Endodermal cell (in vitro differentiated cells): ENCODE measurements at regions not wholly inside any gene's neighbourhood (a gene's known extent, or its start where the extent isn't known, plus 50 kb on each side); places are given as distances from the start of the nearest gene placed in this dataset.
A peak's percentile ranks its signal among the peaks of the same experiment; 100 is the strongest.

Experiments used
- DNase-seq: peaks from one replicate; pipeline ENCODE4 v3.0.0-alpha.2; 2017
- H3K27ac ChIP-seq: 2 replicates; pipeline ENCODE4 v1.5.1; 2013; ENCODE audit warnings: mild to moderate bottlenecking, low read depth, low read length, moderate library complexity
- H3K27me3 ChIP-seq: 2 replicates; pipeline ENCODE4 v1.6.1; 2013; ENCODE audit warnings: mild to moderate bottlenecking, low read length, moderate library complexity; ENCODE audit not compliant: insufficient read depth, control insufficient read depth, poor library complexity, severe bottlenecking
- H3K36me3 ChIP-seq: 2 replicates; pipeline ENCODE4 v1.7.0; 2013; ENCODE audit warnings: mild to moderate bottlenecking, low read length, moderate library complexity; ENCODE audit not compliant: control insufficient read depth, insufficient read depth
- H3K4me1 ChIP-seq: one replicate; pipeline ENCODE4 v1.7.0; 2013; ENCODE audit warnings: low read length; ENCODE audit not compliant: control insufficient read depth, insufficient read depth
- H3K4me3 ChIP-seq: 2 replicates; pipeline ENCODE4 v1.5.1; 2013; ENCODE audit warnings: mild to moderate bottlenecking, low read length, moderate library complexity
- H3K9ac ChIP-seq: 2 replicates; pipeline ENCODE4 v1.6.1; 2013; ENCODE audit warnings: mild to moderate bottlenecking, low read length, moderate library complexity; ENCODE audit not compliant: poor library complexity, severe bottlenecking; ENCODE audit errors: extremely low read depth
- H3K9me3 ChIP-seq: 2 replicates; pipeline ENCODE4 v1.6.1; 2013; ENCODE audit warnings: mild to moderate bottlenecking, low read length, moderate library complexity; ENCODE audit not compliant: control insufficient read depth
- H3K27ac Mint-ChIP-seq: 2 replicates; pipeline ENCODE4 v1.8.0; 2020; ENCODE audit warnings: mixed read lengths
- H3K27me3 Mint-ChIP-seq: 2 replicates; pipeline ENCODE4 v1.8.0; 2021; ENCODE audit warnings: mild to moderate bottlenecking, mixed read lengths; ENCODE audit not compliant: insufficient read depth
- H3K36me3 Mint-ChIP-seq: 2 replicates; pipeline ENCODE4 v1.8.0; 2020; ENCODE audit warnings: low read depth, mixed read lengths
- H3K4me1 Mint-ChIP-seq: 2 replicates; pipeline ENCODE4 v1.8.0; 2020; ENCODE audit warnings: mixed read lengths
- H3K4me3 Mint-ChIP-seq: 2 replicates; pipeline ENCODE4 v1.8.0; 2020; ENCODE audit warnings: mild to moderate bottlenecking, moderate library complexity, mixed read lengths
- H3K9me3 Mint-ChIP-seq: 2 replicates; pipeline ENCODE4 v1.8.0; 2020; ENCODE audit warnings: mild to moderate bottlenecking, mixed read lengths
- CTCF ChIP-seq: fragments of 200-600 bp; sonication (generic); conservative IDR thresholded peaks from 2 replicates; pipeline ENCODE4 v1.5.0; 2021; ENCODE audit warnings: antibody characterized with exemption, mild to moderate bottlenecking
- WGBS, 2 experiments: methylation state at CpG; one replicate each; pipeline versions ENCODE4 v1.1.5 to v1.1.7; 2013; ENCODE audit warnings: missing lambda C conversion rate in 2 of 2, mixed read lengths in 1 of 2; ENCODE audit not compliant: insufficient coverage in 1 of 2, insufficient read length in 1 of 2; 5-methylcytosine and 5-hydroxymethylcytosine counted together

DNA sequence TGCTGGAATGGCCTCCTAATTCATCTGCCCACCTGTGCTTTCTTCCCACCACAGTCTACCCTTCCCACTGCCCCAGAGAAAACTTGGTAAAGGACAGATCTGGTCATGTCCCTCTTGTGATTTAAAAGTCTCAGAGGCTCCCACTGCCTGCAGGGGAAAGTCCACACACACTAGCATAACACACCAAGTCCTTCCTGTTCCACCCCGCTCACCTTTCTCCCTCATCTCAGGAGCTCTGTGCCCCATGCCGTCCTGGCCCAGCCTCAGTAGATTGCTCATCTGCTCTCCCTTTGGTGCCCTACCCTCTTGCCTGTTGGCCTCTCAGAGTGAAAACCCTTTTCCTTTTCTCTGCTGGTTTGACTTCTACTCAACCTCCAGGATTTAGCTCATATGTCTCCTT lies 111.4 kb upstream of the MAP3K1 start:
- Mint-ChIP-seq H3K9me3 (peaks cover 3% of the 10 kb centered on the region), H3K36me3 (no peaks in the 10 kb centered on the region), H3K27ac (no peak overlapping the region), H3K27me3 (no peaks in the 10 kb centered on the region), H3K4me3 (no peak overlapping the region), H3K4me1 (peaks cover 18% of the 10 kb centered on the region)
- Histone ChIP-seq H3K36me3 (no peaks in the 10 kb centered on the region), H3K27me3 (no peaks in the 10 kb centered on the region), H3K4me1 (peaks cover 5% of the 10 kb centered on the region), H3K9ac (no peak overlapping the region), H3K4me3 (no peak overlapping the region), H3K27ac (no peak overlapping the region), H3K9me3 (no peaks in the 10 kb centered on the region)
- TF ChIP-seq CTCF = no peak
- WGBS, 2 experiments = 87 to 92% methylated on average over 2 of the region's 2 CpGs
- no peak for DNase-seq

DNA sequence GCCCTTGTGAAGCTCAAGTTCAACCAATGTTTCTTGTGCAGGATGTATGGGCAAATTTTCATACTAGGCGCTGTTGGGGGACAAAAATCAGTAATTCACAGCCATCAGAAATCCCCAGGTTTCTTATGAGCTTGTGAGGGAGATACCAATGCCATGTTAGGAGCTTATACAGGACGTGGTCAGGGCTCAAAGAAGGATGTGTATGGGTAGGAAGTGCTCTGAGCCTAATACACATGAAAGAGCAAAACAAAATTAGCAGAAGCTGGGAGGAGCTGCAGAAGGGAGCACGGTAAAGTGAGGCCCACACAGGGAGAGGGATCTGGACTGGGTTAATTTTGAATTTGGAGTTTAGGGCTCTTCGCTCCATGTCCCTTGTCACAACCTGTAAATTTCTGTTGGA lies 114.6 kb upstream of the MAP3K1 start:
- H3K27me3 Mint-ChIP-seq = no peaks in the 10 kb centered on the region
- TF ChIP-seq CTCF = no peak
- no peak for DNase-seq
- 89 to 100% methylated on average over 1 to 4 of the region's 4 CpGs for WGBS, 2 experiments
- Histone ChIP-seq H3K36me3 (no peaks in the 10 kb centered on the region), H3K27me3 (no peaks in the 10 kb centered on the region), H3K27ac (no peak overlapping the region), H3K4me3 (no peak overlapping the region), H3K4me1 (peaks cover 14% of the 10 kb centered on the region), H3K9me3 (no peaks in the 10 kb centered on the region), H3K9ac (no peak overlapping the region)
- no peaks in the 10 kb centered on the region for H3K9me3 Mint-ChIP-seq
- no peak overlapping the region for H3K27ac Mint-ChIP-seq
- no peak overlapping the region for H3K4me3 Mint-ChIP-seq
- H3K4me1 Mint-ChIP-seq = peaks cover 29% of the 10 kb centered on the region
- no peaks in the 10 kb centered on the region for H3K36me3 Mint-ChIP-seq

GRCh38 chr5:56699538-56699937 lies 115.8 kb upstream of the MAP3K1 start:
- Mint-ChIP-seq H3K36me3 (no peaks in the 10 kb centered on the region), H3K9me3 (no peaks in the 10 kb centered on the region), H3K4me1 (peaks cover 21% of the 10 kb centered on the region), H3K4me3 (no peak overlapping the region), H3K27ac (no peak overlapping the region), H3K27me3 (no peaks in the 10 kb centered on the region)
- Histone ChIP-seq H3K27ac (peak overlapping the region; percentile 40), H3K4me3 (no peak overlapping the region), H3K9ac (no peak overlapping the region), H3K27me3 (no peaks in the 10 kb centered on the region), H3K9me3 (no peaks in the 10 kb centered on the region), H3K4me1 (peaks cover 14% of the 10 kb centered on the region), H3K36me3 (no peaks in the 10 kb centered on the region)
- 68 to 78% methylated on average over 6 to 8 of the region's 8 CpGs for WGBS, 2 experiments
- no peak for TF ChIP-seq CTCF
- DNase-seq = no peak
